RWPE1 (cell line): ENCODE measurements at regions not wholly inside any gene's neighbourhood (a gene's known extent, or its start where the extent isn't known, plus 50 kb on each side); places are given as distances from the start of the nearest gene placed in this dataset.

Source experiments
- CTCF ChIA-PET: fragments of 350-600 bp; sonication (Branson Sonifier 250); formaldehyde crosslinking; extraction: SDS; loops from one replicate; lab custom pipeline; 2021; lab: Yijun Ruan, JAX
- POLR2A ChIA-PET: fragments of 400-600 bp; formaldehyde crosslinking; extraction: SDS; loops from one replicate; lab custom pipeline; 2020; ENCODE audit warnings: antibody characterized with exemption; ENCODE audit not compliant: low non-redundant PET; lab: Yijun Ruan, JAX
- DNase-seq: peaks from one replicate; pipeline ENCODE4 v3.0.0; 2012; ENCODE audit warnings: low spot score
- H3K27ac ChIP-seq: fragments of 450-650 bp; 2 replicates; pipeline ENCODE4 v1.5.1; 2017
- CTCF ChIP-seq: fragments of 450-650 bp; conservative IDR thresholded peaks from 2 replicates; pipeline ENCODE4 v1.5.1; 2017; ENCODE audit warnings: low read depth, mild to moderate bottlenecking

GRCh38 chr6:82651845-82652335 lies 288.3 kb downstream of the TPBG start:
- no peak overlapping the region for H3K27ac ChIP-seq
- POLR2A ChIA-PET, result no interaction called here
- CTCF ChIA-PET, result no interaction called here
- DNase-seq, result no peak
- TF ChIP-seq CTCF, result no peak

- no peak overlapping the region for H3K27ac ChIP-seq
- CTCF ChIA-PET, result no interaction called here
- DNase-seq, result no peak
- POLR2A ChIA-PET, result no interaction called here
- no peak for TF ChIP-seq CTCF
These were observed 315.6 kb downstream of the TPBG start for GRCh38 chr6:82679232-82679631.

GRCh38 chr6:82680192-82680591 lies 316.6 kb downstream of the TPBG start:
- no peak for TF ChIP-seq CTCF
- no peak overlapping the region for H3K27ac ChIP-seq
- ChIA-PET POLR2A (no interaction called here), CTCF (interaction anchor here (0.5 to 1.0 kb wide), 3 partner anchors 302 to 428 kb away, joined by 3 to 5 read pairs (median 4); no protein-coding TSS in a partner anchor)
- no peak for DNase-seq

- TF ChIP-seq CTCF, result no peak
- DNase-seq, result no peak
- no peak overlapping the region for H3K27ac ChIP-seq
- ChIA-PET POLR2A (no interaction called here), CTCF (interaction anchor here (1.0 kb wide), 1 partner anchor 410 kb away, joined by 4 read pairs; no protein-coding TSS in a partner anchor)
These were observed 317.6 kb downstream of the TPBG start for GRCh38 chr6:82681119-82681714.

GRCh38 chr6:82686719-82687118 lies 323.1 kb downstream of the TPBG start:
- no peak overlapping the region for H3K27ac ChIP-seq
- CTCF ChIA-PET, result no interaction called here
- POLR2A ChIA-PET, result no interaction called here
- DNase-seq, result no peak
- TF ChIP-seq CTCF, result no peak

- CTCF ChIA-PET, result no interaction called here
- POLR2A ChIA-PET, result no interaction called here
- TF ChIP-seq CTCF, result no peak
- no peak for DNase-seq
- H3K27ac ChIP-seq, result no peak overlapping the region
These were observed 324.2 kb downstream of the TPBG start for GRCh38 chr6:82687855-82688254.
